ENCODE measurements at regions not wholly inside any gene's neighbourhood (a gene's known extent, or its start where the extent isn't known, plus 50 kb on each side); places are given as distances from the start of the nearest gene placed in this dataset.
A peak's percentile ranks its signal among the peaks of the same experiment; 100 is the strongest.

GRCh38 chr18:68436485-68436884 lies 278.4 kb downstream of the TMX3 start:
- peak; percentile 58 for DNase-seq (ENCODE audit: low read depth)

GRCh38 chr18:68435581-68435980 lies 279.3 kb downstream of the TMX3 start:
- DNase-seq (ENCODE audit: low read depth): no peak
- H3K4me3 ChIP-seq (ENCODE audit: low read length): no peak overlapping the region
- TF ChIP-seq CTCF (conservative IDR thresholded peaks at IDR 0.05; ENCODE audit: low read length): no peak

More at GRCh38 chr18:68436485-68436884, 278.4 kb downstream of the TMX3 start:
- no peak overlapping the region for H3K4me3 ChIP-seq (ENCODE audit: low read length)
- TF ChIP-seq CTCF (conservative IDR thresholded peaks at IDR 0.05; ENCODE audit: low read length): no peak

GRCh38 chr18:68431922-68432198 lies 283.0 kb downstream of the TMX3 start:
- H3K4me3 ChIP-seq (ENCODE audit: low read length): no peak overlapping the region
- no peak for TF ChIP-seq CTCF (conservative IDR thresholded peaks at IDR 0.05; ENCODE audit: low read length)
- no peak for DNase-seq (ENCODE audit: low read depth)

- peak; percentile 69 for DNase-seq (ENCODE audit: low read depth)
- TF ChIP-seq CTCF (conservative IDR thresholded peaks at IDR 0.05; ENCODE audit: low read length): no peak
- H3K4me3 ChIP-seq (ENCODE audit: low read length): no peak overlapping the region
Measured at GRCh38 chr18:68431111-68431921, 283.6 kb downstream of the TMX3 start.

GRCh38 chr18:68429841-68430240 lies 285.1 kb downstream of the TMX3 start:
- H3K4me3 ChIP-seq (ENCODE audit: low read length): no peak overlapping the region
- no peak for TF ChIP-seq CTCF (conservative IDR thresholded peaks at IDR 0.05; ENCODE audit: low read length)
- DNase-seq (ENCODE audit: low read depth): no peak

- no peak for DNase-seq (ENCODE audit: low read depth)
- TF ChIP-seq CTCF (conservative IDR thresholded peaks at IDR 0.05; ENCODE audit: low read length): no peak
- H3K4me3 ChIP-seq (ENCODE audit: low read length): no peak overlapping the region
Measured at GRCh38 chr18:68429111-68429510, 285.8 kb downstream of the TMX3 start.

GRCh38 chr18:68428661-68429060 lies 286.2 kb downstream of the TMX3 start:
- no peak overlapping the region for H3K4me3 ChIP-seq (ENCODE audit: low read length)
- no peak for DNase-seq (ENCODE audit: low read depth)
- TF ChIP-seq CTCF (conservative IDR thresholded peaks at IDR 0.05; ENCODE audit: low read length): no peak
